B cell (primary cell): ENCODE measurements at regions not wholly inside any gene's neighbourhood (a gene's known extent, or its start where the extent isn't known, plus 50 kb on each side); places are given as distances from the start of the nearest gene placed in this dataset.

Source experiments
- ATAC-seq: fragments of 200-7000 bp; cut with Tn5 transposase; one replicate; pipeline ENCODE4 v1.10.0; 2021; ENCODE audit warnings: low read depth, mild to moderate bottlenecking, moderate number of reproducible peaks, moderate library complexity
- CTCF ChIA-PET: fragments of 350-600 bp; sonication (Branson Sonifier 250); formaldehyde crosslinking; loops from one replicate; lab custom pipeline; 2021; ENCODE audit warnings: antibody characterized with exemption, inconsistent platforms; lab: Charles Lee
- POLR2A ChIA-PET: fragments of 350-600 bp; sonication (Branson Sonifier 250); formaldehyde crosslinking; loops from one replicate; lab custom pipeline; 2021; ENCODE audit warnings: antibody characterized with exemption; lab: Charles Lee
- DNase-seq: peaks from one replicate; pipeline ENCODE4 v3.0.0; 2013
- H2AFZ ChIP-seq: 2 replicates; pipeline ENCODE4 v1.6.1; 2012; ENCODE audit warnings: mild to moderate bottlenecking, low read depth, low read length; ENCODE audit not compliant: insufficient read depth, poor library complexity, severe bottlenecking
- H3K27ac ChIP-seq, 2 donors: 1 replicate in 1 of 2; 2 replicates in 1 of 2; pipeline ENCODE4 v1.5.1; 2012 to 2013; ENCODE audit warnings: low read length in 2 of 2, mild to moderate bottlenecking in 2 of 2, moderate library complexity in 1 of 2
- H3K27me3 ChIP-seq, 4 experiments: fragments of 200-600 bp in 1 of 4; sonication (generic) in 1 of 4; replicated peaks in 1 of 4; 1 replicate in 2 of 4; 2 replicates in 2 of 4; pipeline versions ENCODE4 v1.6.1 to v1.7.0; 2013 to 2016; ENCODE audit warnings: low read length in 3 of 4, mild to moderate bottlenecking in 2 of 4, mixed read lengths in 1 of 4, moderate library complexity in 1 of 4; ENCODE audit not compliant: insufficient read depth in 4 of 4, control insufficient read depth in 3 of 4; ENCODE audit errors: control extremely low read depth in 1 of 4
- H3K36me3 ChIP-seq, 2 experiments: replicated peaks in 1 of 2; 1 replicate in 1 of 2; 2 replicates in 1 of 2; pipeline versions ENCODE4 v1.6.1 to v1.7.1; 2013; ENCODE audit warnings: low read length in 1 of 2; ENCODE audit not compliant: insufficient read depth in 2 of 2, control insufficient read depth in 1 of 2; ENCODE audit errors: control extremely low read depth in 1 of 2, extremely low read depth in 1 of 2
- H3K4me1 ChIP-seq, 2 donors: fragments of 200-600 bp in 1 of 2; sonication (generic) in 1 of 2; 1 replicate in 1 of 2; 2 replicates in 1 of 2; pipeline versions ENCODE4 v1.5.1 to v1.6.1; 2013 to 2017; ENCODE audit warnings: low read length in 2 of 2; ENCODE audit not compliant: control insufficient read depth in 2 of 2, insufficient read depth in 2 of 2
- H3K4me2 ChIP-seq: replicated peaks from 2 replicates; pipeline ENCODE3; 2012; ENCODE audit warnings: mild to moderate bottlenecking, low read depth, low read length; ENCODE audit not compliant: poor library complexity, severe bottlenecking
- H3K4me3 ChIP-seq, 5 experiments: fragments of 200-600 bp in 1 of 5; sonication (generic) in 1 of 5; 1 replicate in 3 of 5; 2 replicates in 2 of 5; pipeline versions ENCODE4 v1.5.1 to v1.7.0; 2011 to 2016; ENCODE audit warnings: low read length in 4 of 5, mild to moderate bottlenecking in 4 of 5, low read depth in 2 of 5, control low read depth in 1 of 5, moderate library complexity in 1 of 5; ENCODE audit not compliant: insufficient read depth in 1 of 5; ENCODE audit errors: control extremely low read depth in 1 of 5, extremely low read depth in 1 of 5
- H3K79me2 ChIP-seq: fragments of 200-600 bp; sonication (generic); one replicate; pipeline ENCODE4 v1.6.0; 2016; ENCODE audit warnings: low read length; ENCODE audit not compliant: control insufficient read depth, insufficient read depth
- H3K9ac ChIP-seq: fragments of 200-600 bp; sonication (generic); 2 replicates; pipeline ENCODE4 v1.6.1; 2017; ENCODE audit warnings: mild to moderate bottlenecking, low read length, moderate library complexity
- H3K9me3 ChIP-seq, 3 donors: one replicate each; pipeline versions ENCODE4 v1.6.1 to v1.7.1; 2013; ENCODE audit warnings: low read length in 2 of 3; ENCODE audit not compliant: control insufficient read depth in 2 of 3, insufficient read depth in 1 of 3; ENCODE audit errors: control extremely low read depth in 1 of 3
- H4K20me1 ChIP-seq: 2 replicates; pipeline ENCODE4 v1.6.0; 2012; ENCODE audit warnings: mild to moderate bottlenecking, low read length; ENCODE audit not compliant: insufficient read depth, control insufficient read depth, poor library complexity, severe bottlenecking
- H3K27ac Mint-ChIP-seq: one replicate; pipeline ENCODE4 v1.8.0; 2021; ENCODE audit warnings: mixed read lengths
- H3K27me3 Mint-ChIP-seq: one replicate; pipeline ENCODE4 v1.8.0; 2021; ENCODE audit warnings: mixed read lengths
- H3K4me1 Mint-ChIP-seq: one replicate; pipeline ENCODE4 v1.8.0; 2021; ENCODE audit warnings: mixed read lengths
- H3K4me3 Mint-ChIP-seq: one replicate; pipeline ENCODE4 v1.8.0; 2021; ENCODE audit warnings: mixed read lengths
- H3K9me3 Mint-ChIP-seq: one replicate; pipeline ENCODE4 v1.8.0; 2022; ENCODE audit warnings: mixed read lengths; ENCODE audit not compliant: insufficient read depth
- CTCF ChIP-seq: fragments of 200-600 bp; IDR thresholded peaks from one replicate; pipeline ENCODE4 v1.8.0; 2022; ENCODE audit warnings: antibody characterized with exemption, mild to moderate bottlenecking
- EZH2 ChIP-seq: IDR thresholded peaks from 2 replicates; pipeline ENCODE4 v1.6.1; 2012; ENCODE audit warnings: borderline replicate concordance, low read depth, mild to moderate bottlenecking, moderate library complexity, low read length; ENCODE audit not compliant: insufficient read depth, poor library complexity, severe bottlenecking
- WGBS: methylation state at CpG from one replicate; pipeline ENCODE4 v1.1.5; 2013; ENCODE audit warnings: missing lambda C conversion rate; ENCODE audit not compliant: insufficient coverage; 5-methylcytosine and 5-hydroxymethylcytosine counted together
- intact Hi-C: fragments of 100-400 bp; cut with micrococcal nuclease; formaldehyde crosslinking; loops from one replicate; pipeline ENCODE4 v1.10.0; 2022

- H3K4me1 Mint-ChIP-seq = no peaks in the 10 kb centered on the region
- no peak overlapping the region for H3K4me3 Mint-ChIP-seq
- H3K27ac ChIP-seq = no peak overlapping the region
- TF ChIP-seq CTCF = no peak
- TF ChIP-seq EZH2 = no peak
- ChIA-PET POLR2A (no interaction called here), CTCF (no interaction called here)
- H3K9me3 ChIP-seq = no peaks in the 10 kb centered on the region
- H3K4me2 ChIP-seq = no peak overlapping the region
- no peaks in the 10 kb centered on the region for H3K79me2 ChIP-seq
- H3K27me3 ChIP-seq = peaks cover 0 to 4% (median 0%) of the 10 kb centered on the region in 4 experiments
- peaks cover 13% of the 10 kb centered on the region for H3K27me3 Mint-ChIP-seq
- H2AFZ ChIP-seq = no peak overlapping the region
- no peaks in the 10 kb centered on the region for H3K4me1 ChIP-seq
- H4K20me1 ChIP-seq = no peaks in the 10 kb centered on the region
- no peak overlapping the region for H3K4me3 ChIP-seq
- WGBS = no CpG with 5 or more reads among the region's 2 CpGs
- H3K27ac Mint-ChIP-seq = no peak overlapping the region
- no peaks in the 10 kb centered on the region for H3K36me3 ChIP-seq
- no peak overlapping the region for H3K9ac ChIP-seq
- DNase-seq (no peak), ATAC-seq (no peak)
- no peaks in the 10 kb centered on the region for H3K9me3 Mint-ChIP-seq
- intact Hi-C loops = no loop called here
These were observed 344.2 kb upstream of the NCAM1 start for GRCh38 chr11:112617098-112617425.

GRCh38 chr11:112617977-112618826 lies 343.0 kb upstream of the NCAM1 start:
- Mint-ChIP-seq H3K4me3 (no peak overlapping the region), H3K4me1 (no peaks in the 10 kb centered on the region), H3K27ac (no peak overlapping the region), H3K27me3 (peaks cover 12% of the 10 kb centered on the region), H3K9me3 (no peaks in the 10 kb centered on the region)
- TF ChIP-seq CTCF = no peak
- no peak for TF ChIP-seq EZH2
- ATAC-seq (no peak), DNase-seq (no peak)
- H3K9ac ChIP-seq = no peak overlapping the region
- H4K20me1 ChIP-seq = no peaks in the 10 kb centered on the region
- no peak overlapping the region for H3K4me3 ChIP-seq
- H2AFZ ChIP-seq = no peak overlapping the region
- WGBS = 80% methylated on average over 12 of the region's 13 CpGs
- no peak overlapping the region for H3K4me2 ChIP-seq
- peaks cover 0 to 4% (median 0%) of the 10 kb centered on the region in 4 experiments for H3K27me3 ChIP-seq
- intact Hi-C loops = no loop called here
- no peaks in the 10 kb centered on the region for H3K36me3 ChIP-seq
- ChIA-PET POLR2A (no interaction called here), CTCF (no interaction called here)
- no peak overlapping the region for H3K27ac ChIP-seq
- H3K4me1 ChIP-seq = no peaks in the 10 kb centered on the region
- no peaks in the 10 kb centered on the region for H3K79me2 ChIP-seq
- no peaks in the 10 kb centered on the region for H3K9me3 ChIP-seq
